Thoracic aorta (tissue), 2 donors: ENCODE measurements at regions not wholly inside any gene's neighbourhood (a gene's known extent, or its start where the extent isn't known, plus 50 kb on each side); places are given as distances from the start of the nearest gene placed in this dataset.

Experiments
- ATAC-seq: fragments of 150-250 bp; one replicate; pipeline ENCODE4 v1.8.0; 2017; ENCODE audit warnings: low read depth; ENCODE audit not compliant: insufficient number of reproducible peaks, low FRiP score
- DNase-seq: peaks from one replicate; pipeline ENCODE4 v3.0.0-alpha.2; 2020; ENCODE audit warnings: low spot score
- H3K27ac ChIP-seq, 2 donors: fragments of 200-600 bp; sonication (generic); 1 replicate in 1 of 2; 2 replicates in 1 of 2; pipeline ENCODE4 v1.5.1; 2016; ENCODE audit warnings: mild to moderate bottlenecking in 2 of 2, moderate library complexity in 2 of 2
- H3K27me3 ChIP-seq: fragments of 200-600 bp; sonication (generic); replicated peaks from 2 replicates; pipeline ENCODE4 v1.6.0; 2016; ENCODE audit warnings: mild to moderate bottlenecking; ENCODE audit not compliant: insufficient read depth
- H3K36me3 ChIP-seq: fragments of 200-600 bp; sonication (generic); one replicate; pipeline ENCODE4 v1.5.1; 2016
- H3K4me1 ChIP-seq, 2 donors: fragments of 200-600 bp; sonication (generic); 1 replicate in 1 of 2; 2 replicates in 1 of 2; pipeline versions ENCODE4 v1.5.1 to v1.6.0; 2016; ENCODE audit warnings: low read depth in 2 of 2, mild to moderate bottlenecking in 1 of 2; ENCODE audit not compliant: control insufficient read depth in 1 of 2
- H3K4me3 ChIP-seq: fragments of 200-600 bp; sonication (generic); 2 replicates; pipeline ENCODE4 v1.5.1; 2016; ENCODE audit warnings: mild to moderate bottlenecking
- H3K9me3 ChIP-seq: fragments of 200-600 bp; sonication (generic); 2 replicates; pipeline ENCODE4 v1.5.1; 2016
- TF ChIP-seq, protein P1 (sequence below): fragments of 200-600 bp; sonication (generic); IDR thresholded peaks from one replicate; pipeline ENCODE4 v1.5.1; 2019; ENCODE audit warnings: antibody characterized with exemption

DNA sequence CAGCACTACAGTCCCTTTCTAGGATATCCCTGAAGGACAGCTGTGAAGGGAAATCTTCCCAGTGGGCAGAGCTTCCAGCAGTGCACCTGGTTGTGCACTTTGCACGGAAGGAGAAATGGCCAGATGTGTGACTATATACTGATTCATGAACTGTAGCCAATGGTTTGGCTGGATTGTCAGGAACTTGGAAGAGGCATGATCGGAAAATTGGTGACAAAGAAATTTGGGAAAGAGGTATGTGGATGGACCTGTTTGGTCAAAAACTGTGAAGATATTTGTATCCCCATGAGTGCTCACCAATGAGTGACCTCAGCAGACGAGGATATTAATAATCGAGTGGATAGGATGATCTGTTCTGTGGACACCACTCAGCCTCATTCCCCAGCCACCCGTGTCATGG lies 582.2 kb downstream of the CPS1 start:
- Histone ChIP-seq H3K27me3 (no peaks in the 10 kb centered on the region), H3K9me3 (peaks cover 3% of the 10 kb centered on the region), H3K4me1 (no peaks in the 10 kb centered on the region), H3K27ac (no peak overlapping the region), H3K4me3 (no peak overlapping the region), H3K36me3 (no peaks in the 10 kb centered on the region)
- DNase-seq (no peak), ATAC-seq (no peak)
- TF ChIP-seq, protein P1, sequence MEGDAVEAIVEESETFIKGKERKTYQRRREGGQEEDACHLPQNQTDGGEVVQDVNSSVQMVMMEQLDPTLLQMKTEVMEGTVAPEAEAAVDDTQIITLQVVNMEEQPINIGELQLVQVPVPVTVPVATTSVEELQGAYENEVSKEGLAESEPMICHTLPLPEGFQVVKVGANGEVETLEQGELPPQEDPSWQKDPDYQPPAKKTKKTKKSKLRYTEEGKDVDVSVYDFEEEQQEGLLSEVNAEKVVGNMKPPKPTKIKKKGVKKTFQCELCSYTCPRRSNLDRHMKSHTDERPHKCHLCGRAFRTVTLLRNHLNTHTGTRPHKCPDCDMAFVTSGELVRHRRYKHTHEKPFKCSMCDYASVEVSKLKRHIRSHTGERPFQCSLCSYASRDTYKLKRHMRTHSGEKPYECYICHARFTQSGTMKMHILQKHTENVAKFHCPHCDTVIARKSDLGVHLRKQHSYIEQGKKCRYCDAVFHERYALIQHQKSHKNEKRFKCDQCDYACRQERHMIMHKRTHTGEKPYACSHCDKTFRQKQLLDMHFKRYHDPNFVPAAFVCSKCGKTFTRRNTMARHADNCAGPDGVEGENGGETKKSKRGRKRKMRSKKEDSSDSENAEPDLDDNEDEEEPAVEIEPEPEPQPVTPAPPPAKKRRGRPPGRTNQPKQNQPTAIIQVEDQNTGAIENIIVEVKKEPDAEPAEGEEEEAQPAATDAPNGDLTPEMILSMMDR = no peak

DNA sequence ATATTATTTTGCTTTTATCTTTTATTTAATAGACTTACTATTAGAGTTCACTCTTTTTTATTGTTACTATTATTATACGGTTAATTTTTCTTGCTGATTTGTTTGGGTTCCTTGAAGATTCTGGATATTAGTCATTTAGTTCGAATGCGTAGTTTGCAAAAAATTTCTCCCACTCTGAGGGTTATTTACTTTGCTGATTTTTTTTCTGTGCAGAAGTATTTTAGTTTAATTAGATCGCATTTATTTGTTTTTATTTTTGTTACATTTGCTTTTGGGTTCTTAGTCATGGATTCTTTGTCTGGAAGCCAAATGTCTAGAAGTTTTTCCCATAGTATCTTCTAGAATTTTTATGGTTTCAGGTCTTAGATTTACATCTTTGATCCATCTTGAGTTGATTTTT lies 585.2 kb downstream of the CPS1 start:
- Histone ChIP-seq H3K36me3 (no peaks in the 10 kb centered on the region), H3K27ac (no peak overlapping the region), H3K4me3 (no peak overlapping the region), H3K4me1 (no peaks in the 10 kb centered on the region), H3K9me3 (no peaks in the 10 kb centered on the region), H3K27me3 (no peaks in the 10 kb centered on the region)
- no peak for DNase-seq
- no peak for ATAC-seq
- TF ChIP-seq, protein P1 = no peak

GRCh38 chr2:211144078-211144477 lies 587.7 kb downstream of the CPS1 start:
- Histone ChIP-seq H3K4me3 (no peak overlapping the region), H3K9me3 (no peaks in the 10 kb centered on the region), H3K27ac (no peak overlapping the region), H3K27me3 (no peaks in the 10 kb centered on the region), H3K4me1 (no peaks in the 10 kb centered on the region), H3K36me3 (no peaks in the 10 kb centered on the region)
- no peak for ATAC-seq
- TF ChIP-seq, protein P1 = no peak
- DNase-seq = no peak

DNA sequence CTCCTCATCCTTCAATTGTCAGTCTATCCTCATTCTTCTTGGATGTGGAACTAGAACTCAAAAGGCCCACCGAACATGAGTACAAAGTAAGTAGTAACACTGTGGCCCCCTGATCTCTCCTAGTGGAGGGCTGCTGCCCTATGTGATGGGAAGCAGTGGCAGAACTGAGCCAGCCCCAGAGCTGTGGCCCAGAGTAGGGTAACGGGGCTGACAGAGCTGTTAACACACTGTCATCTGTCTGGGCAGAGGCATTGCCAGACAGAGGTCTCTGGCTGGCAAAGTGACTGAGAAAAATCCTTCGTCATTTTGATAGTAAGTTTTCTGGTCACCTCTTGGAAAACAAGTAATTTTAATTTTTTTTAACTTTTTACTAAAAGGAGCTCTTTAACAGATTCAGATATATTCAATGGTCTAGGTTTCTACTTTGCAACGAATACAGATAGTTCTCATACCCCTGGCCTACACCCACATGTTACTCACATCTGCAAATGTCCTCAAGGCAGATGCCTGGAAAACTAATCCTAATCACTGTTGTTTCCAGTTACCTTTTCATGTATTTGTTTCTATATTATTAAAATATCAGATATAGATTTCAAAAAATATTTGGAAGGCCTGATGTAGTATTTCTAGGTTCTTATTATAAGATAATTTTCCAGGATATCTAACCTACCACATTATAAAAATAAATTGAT lies 588.7 kb downstream of the CPS1 start:
- Histone ChIP-seq H3K4me1 (no peaks in the 10 kb centered on the region), H3K9me3 (no peaks in the 10 kb centered on the region), H3K27me3 (no peaks in the 10 kb centered on the region), H3K27ac (no peak overlapping the region), H3K4me3 (no peak overlapping the region), H3K36me3 (no peaks in the 10 kb centered on the region)
- TF ChIP-seq, protein P1 = no peak
- no peak for DNase-seq
- no peak for ATAC-seq

DNA sequence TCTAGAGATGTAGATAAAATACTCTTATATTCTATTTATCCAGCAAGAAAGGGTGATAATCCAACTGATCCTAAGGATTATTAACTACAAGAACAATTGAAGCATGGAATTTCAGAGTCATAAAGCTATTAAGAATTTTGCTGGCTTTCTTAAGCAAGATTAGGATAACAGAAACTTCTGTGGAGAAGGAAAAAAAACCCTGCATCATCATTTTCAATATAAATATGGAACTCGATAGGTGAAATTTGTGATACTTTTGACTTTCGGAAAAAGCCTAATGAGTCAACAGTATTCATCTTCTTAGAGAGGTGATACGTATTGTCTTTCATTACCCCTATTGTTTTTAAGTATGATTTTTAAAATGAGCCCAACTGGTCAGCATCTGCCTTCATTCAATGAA lies 593.3 kb downstream of the CPS1 start:
- ATAC-seq = no peak
- TF ChIP-seq, protein P1 = no peak
- no peaks in the 10 kb centered on the region for H3K9me3 ChIP-seq

More for the DNA sequence above, 593.3 kb downstream of the CPS1 start:
- Histone ChIP-seq H3K4me1 (no peaks in the 10 kb centered on the region), H3K4me3 (no peak overlapping the region), H3K36me3 (no peaks in the 10 kb centered on the region), H3K27me3 (no peaks in the 10 kb centered on the region), H3K27ac (no peak overlapping the region)
- DNase-seq = no peak
